IMR-90 (cell line): ENCODE measurements at regions not wholly inside any gene's neighbourhood (a gene's known extent, or its start where the extent isn't known, plus 50 kb on each side); places are given as distances from the start of the nearest gene placed in this dataset.

ENCODE experiments used
- ATAC-seq: fragments of 200-7000 bp; cut with Tn5 transposase; 2 replicates; pipeline ENCODE4 v1.9.1; 2020; ENCODE audit warnings: low read depth, mild to moderate bottlenecking, moderate library complexity
- BruUV-seq: library from RNA; stranded (reverse); fragments of 400-500 nt; replicated peaks from 2 replicates; lab custom pipeline; 2021; lab: Mats Ljungman, UMichigan
- CTCF ChIA-PET: fragments of 300-600 bp; formaldehyde crosslinking; extraction: SDS; loops from one replicate; lab custom pipeline; 2021; ENCODE audit warnings: antibody characterized with exemption; lab: Yijun Ruan, JAX
- POLR2A ChIA-PET: fragments of 300-600 bp; sonication (Branson Sonifier 250); formaldehyde crosslinking; loops from one replicate; lab custom pipeline; 2022; ENCODE audit warnings: antibody characterized with exemption; ENCODE audit not compliant: unreplicated experiment; lab: Charles Lee
- DNase-seq: peaks from one replicate; pipeline ENCODE4 v3.0.0; 2013
- H2AFZ ChIP-seq: replicated peaks from 2 replicates; pipeline ENCODE3; 2013; ENCODE audit warnings: low read length, mild to moderate bottlenecking; ENCODE audit not compliant: poor library complexity
- H2AK5ac ChIP-seq: 2 replicates; pipeline ENCODE4 v1.6.1; 2013; ENCODE audit warnings: low read depth, low read length, inconsistent platforms
- H2AK9ac ChIP-seq: replicated peaks from 2 replicates; pipeline ENCODE3; 2013; ENCODE audit warnings: mild to moderate bottlenecking, low read depth, low read length, moderate library complexity; ENCODE audit not compliant: poor library complexity
- H2BK120ac ChIP-seq: 2 replicates; pipeline ENCODE4 v1.6.1; 2013; ENCODE audit warnings: low read depth, low read length, inconsistent platforms
- H2BK15ac ChIP-seq: 3 replicates; pipeline ENCODE4 v1.6.1; 2013; ENCODE audit warnings: low read depth, low read length, inconsistent platforms
- H2BK20ac ChIP-seq: 2 replicates; pipeline ENCODE4 v1.6.1; 2013; ENCODE audit warnings: low read depth, mild to moderate bottlenecking, inconsistent platforms, low read length, moderate library complexity
- H2BK5ac ChIP-seq: 2 replicates; pipeline ENCODE4 v1.6.1; 2013; ENCODE audit warnings: mild to moderate bottlenecking, low read depth, low read length, inconsistent platforms; ENCODE audit not compliant: poor library complexity, severe bottlenecking
- H3K14ac ChIP-seq: replicated peaks from 2 replicates; pipeline ENCODE4 v1.6.1; 2013; ENCODE audit warnings: low read depth, low read length, inconsistent platforms
- H3K18ac ChIP-seq: 2 replicates; pipeline ENCODE4 v1.6.1; 2013; ENCODE audit warnings: low read depth, low read length, control low read depth
- H3K23ac ChIP-seq: 2 replicates; pipeline ENCODE4 v1.6.1; 2013; ENCODE audit warnings: low read depth, low read length, inconsistent platforms
- H3K27ac ChIP-seq: 2 replicates; pipeline ENCODE4 v1.5.1; 2013; ENCODE audit warnings: mild to moderate bottlenecking, control low read depth, low read length; ENCODE audit not compliant: insufficient read depth
- H3K27me3 ChIP-seq: 2 replicates; pipeline ENCODE4 v1.6.1; 2013; ENCODE audit warnings: low read length; ENCODE audit not compliant: control insufficient read depth, insufficient read depth
- H3K36me3 ChIP-seq: 2 replicates; pipeline ENCODE4 v1.6.1; 2013; ENCODE audit warnings: low read length, mixed read lengths; ENCODE audit not compliant: control insufficient read depth, insufficient read depth
- H3K4ac ChIP-seq: 2 replicates; pipeline ENCODE4 v1.6.1; 2013; ENCODE audit warnings: low read depth, low read length, inconsistent platforms
- H3K4me1 ChIP-seq: 2 replicates; pipeline ENCODE4 v1.6.1; 2013; ENCODE audit warnings: low read length, mixed read lengths; ENCODE audit not compliant: control insufficient read depth, insufficient read depth
- H3K4me2 ChIP-seq: 2 replicates; pipeline ENCODE4 v1.6.1; 2013; ENCODE audit warnings: low read depth, mild to moderate bottlenecking, control low read depth, low read length, moderate library complexity
- H3K4me3 ChIP-seq: 2 replicates; pipeline ENCODE4 v1.5.1; 2013; ENCODE audit warnings: low read depth, mild to moderate bottlenecking, control low read depth, low read length, moderate library complexity; ENCODE audit not compliant: insufficient read depth
- H3K56ac ChIP-seq: 2 replicates; pipeline ENCODE4 v1.6.1; 2013; ENCODE audit warnings: low read length, inconsistent platforms; ENCODE audit not compliant: insufficient read depth; ENCODE audit errors: extremely low read depth
- H3K79me1 ChIP-seq, 2 experiments: 2 replicates each; pipeline ENCODE4 v1.6.1; 2013; ENCODE audit warnings: low read length in 2 of 2, inconsistent platforms in 1 of 2, low read depth in 1 of 2
- H3K9ac ChIP-seq: 2 replicates; pipeline ENCODE4 v1.6.1; 2013; ENCODE audit warnings: low read depth, low read length, control low read depth
- H3K9me1 ChIP-seq: 2 replicates; pipeline ENCODE4 v1.6.1; 2013; ENCODE audit warnings: low read length, inconsistent platforms; ENCODE audit not compliant: insufficient read depth
- H3K9me3 ChIP-seq: 2 replicates; pipeline ENCODE4 v1.6.1; 2013; ENCODE audit warnings: low read length; ENCODE audit not compliant: control insufficient read depth, insufficient read depth
- H4K20me1 ChIP-seq: 2 replicates; pipeline ENCODE4 v1.6.1; 2013; ENCODE audit warnings: low read length, inconsistent platforms; ENCODE audit not compliant: insufficient read depth
- H4K5ac ChIP-seq: 2 replicates; pipeline ENCODE4 v1.6.1; 2013; ENCODE audit warnings: mild to moderate bottlenecking, low read depth, low read length, control low read depth
- H4K8ac ChIP-seq, 2 experiments: 2 replicates each; pipeline ENCODE4 v1.6.1; 2013; ENCODE audit warnings: low read depth in 2 of 2, low read length in 2 of 2, control low read depth in 1 of 2, inconsistent platforms in 1 of 2
- H4K91ac ChIP-seq: 2 replicates; pipeline ENCODE4 v1.6.1; 2013; ENCODE audit warnings: low read depth, low read length, inconsistent platforms; ENCODE audit not compliant: insufficient read depth
- BHLHE40 ChIP-seq: fragments of 150-350 bp; IDR thresholded peaks from 2 replicates; pipeline ENCODE4 v1.6.1; 2016; ENCODE audit warnings: mild to moderate bottlenecking, low read depth, low read length
- CEBPB ChIP-seq: IDR thresholded peaks from 2 replicates; pipeline ENCODE4 v1.6.1; 2012; ENCODE audit warnings: low read depth, low read length, improper control_type of control experiment
- CHD1 ChIP-seq: IDR thresholded peaks from 2 replicates; pipeline ENCODE4 v1.6.1; 2012; ENCODE audit warnings: low read depth, low read length, improper control_type of control experiment
- CTCF ChIP-seq: conservative IDR thresholded peaks from 2 replicates; pipeline ENCODE4 v1.5.1; 2012; ENCODE audit warnings: mild to moderate bottlenecking, low read depth, low read length, improper control_type of control experiment
- ELK1 ChIP-seq: fragments of 150-350 bp; IDR thresholded peaks from 2 replicates; pipeline ENCODE4 v1.6.1; 2016; ENCODE audit warnings: low read depth, mild to moderate bottlenecking, low read length, moderate library complexity, borderline replicate concordance
- FOS ChIP-seq: fragments of 150-350 bp; IDR thresholded peaks from 2 replicates; pipeline ENCODE4 v1.6.1; 2016; ENCODE audit warnings: low read depth, low read length
- MAFK ChIP-seq: IDR thresholded peaks from 2 replicates; pipeline ENCODE4 v1.6.1; 2012; ENCODE audit warnings: low read depth, low read length, improper control_type of control experiment
- MAZ ChIP-seq: IDR thresholded peaks from 2 replicates; pipeline ENCODE4 v1.6.1; 2012; ENCODE audit warnings: low read depth, mild to moderate bottlenecking, low read length, improper control_type of control experiment, moderate library complexity, borderline replicate concordance
- MXI1 ChIP-seq: IDR thresholded peaks from 2 replicates; pipeline ENCODE4 v1.6.1; 2012; ENCODE audit warnings: low read depth, mild to moderate bottlenecking, low read length, moderate library complexity, borderline replicate concordance
- NFE2L2 ChIP-seq: fragments of 150-350 bp; IDR thresholded peaks from 2 replicates; pipeline ENCODE4 v1.6.1; 2016; ENCODE audit warnings: low read depth, mild to moderate bottlenecking, low read length
- POLR2A ChIP-seq: IDR thresholded peaks from 2 replicates; pipeline ENCODE4 v1.6.1; 2012; ENCODE audit warnings: mild to moderate bottlenecking, low read depth, low read length
- RAD21 ChIP-seq: IDR thresholded peaks from 2 replicates; pipeline ENCODE4 v1.6.1; 2012; ENCODE audit warnings: low read length, improper control_type of control experiment
- RCOR1 ChIP-seq: IDR thresholded peaks from 2 replicates; pipeline ENCODE4 v1.6.1; 2012; ENCODE audit warnings: mild to moderate bottlenecking, low read length, improper control_type of control experiment; ENCODE audit not compliant: insufficient replicate concordance
- RFX5 ChIP-seq: IDR thresholded peaks from 2 replicates; pipeline ENCODE4 v1.8.0; 2012; ENCODE audit warnings: low read depth, mild to moderate bottlenecking, low read length, moderate library complexity
- SMC3 ChIP-seq: fragments of 150-350 bp; IDR thresholded peaks from 2 replicates; pipeline ENCODE4 v1.6.1; 2016; ENCODE audit warnings: low read depth, mild to moderate bottlenecking, antibody characterized with exemption, low read length, moderate library complexity
- USF2 ChIP-seq: fragments of 150-350 bp; IDR thresholded peaks from 2 replicates; pipeline ENCODE4 v1.6.1; 2017; ENCODE audit warnings: mild to moderate bottlenecking, antibody characterized with exemption, low read length, low read depth
- WGBS, 2 experiments: methylation state at CpG; one replicate each; pipeline versions ENCODE4 v1.1.5 to v1.1.7; 2013; ENCODE audit warnings: missing lambda C conversion rate in 2 of 2; ENCODE audit not compliant: insufficient read length in 1 of 2; ENCODE audit errors: extremely low coverage in 2 of 2; 5-methylcytosine and 5-hydroxymethylcytosine counted together
- dilution Hi-C: fragments of 300-500 bp; cut with HindIII; formaldehyde crosslinking; loops from one replicate; pipeline ENCODE4 v1.14.3; 2018; ENCODE audit warnings: low sequenced_read_pairs; ENCODE audit not compliant: unreplicated experiment
- in situ Hi-C: fragments of 300-500 bp; cut with MboI; formaldehyde crosslinking; loops from 3 replicates; pipeline ENCODE4 v1.14.3; 2019; ENCODE audit warnings: low sequenced_read_pairs, inconsistent platforms, mixed read lengths
- intact Hi-C: fragments of 100-400 bp; cut with micrococcal nuclease; formaldehyde crosslinking; loops from 2 replicates; pipeline ENCODE4 v1.10.0; 2022

GRCh38 chr4:67006791-67007190 lies 538.5 kb downstream of the CENPC start:
- H4K91ac ChIP-seq, result no peak overlapping the region
- TF ChIP-seq MAFK (no peak), NFE2L2 (no peak), CEBPB (no peak), CTCF (no peak), FOS (no peak), SMC3 (no peak), USF2 (no peak), RCOR1 (no peak), RAD21 (no peak), POLR2A (no peak), MXI1 (no peak), MAZ (no peak), BHLHE40 (no peak), CHD1 (no peak), ELK1 (no peak), RFX5 (no peak)
- BruUV-seq, result no TSS peak
- H3K27ac ChIP-seq, result no peak overlapping the region
- no peaks in the 10 kb centered on the region for H4K20me1 ChIP-seq
- no peak overlapping the region for H2BK120ac ChIP-seq
- no peak overlapping the region for H3K14ac ChIP-seq
- H2AFZ ChIP-seq, result no peak overlapping the region
- no peak overlapping the region for H2BK20ac ChIP-seq
- in situ Hi-C loops (no loop called here), intact Hi-C loops (no loop called here), dilution Hi-C loops (no loop called here)
- H3K4me3 ChIP-seq, result no peak overlapping the region
- ChIA-PET CTCF (no interaction called here), POLR2A (no interaction called here)
- H3K9ac ChIP-seq, result no peak overlapping the region
- no peaks in the 10 kb centered on the region for H3K27me3 ChIP-seq
- H2AK5ac ChIP-seq, result no peak overlapping the region
- H3K4ac ChIP-seq, result no peak overlapping the region
- DNase-seq, result no peak
- no peak overlapping the region for H3K4me2 ChIP-seq
- no peaks in the 10 kb centered on the region for H3K9me1 ChIP-seq
- no CpG with 5 or more reads among the region's 3 CpGs for WGBS, 2 experiments
- H2BK15ac ChIP-seq, result no peak overlapping the region
- H2BK5ac ChIP-seq, result no peak overlapping the region
- no peak overlapping the region for H2AK9ac ChIP-seq
- ATAC-seq, result no peak
- no peak overlapping the region for H3K23ac ChIP-seq
- H4K8ac ChIP-seq, result no peak overlapping the region
- no peak overlapping the region for H3K18ac ChIP-seq
- H3K9me3 ChIP-seq, result peaks cover 4% of the 10 kb centered on the region
- no peak overlapping the region for H4K5ac ChIP-seq
- H3K4me1 ChIP-seq, result no peaks in the 10 kb centered on the region
- H3K56ac ChIP-seq, result no peak overlapping the region
- no peaks in the 10 kb centered on the region for H3K36me3 ChIP-seq
- no peaks in the 10 kb centered on the region for H3K79me1 ChIP-seq
